ENCODE measurements at regions not wholly inside any gene's neighbourhood (a gene's known extent, or its start where the extent isn't known, plus 50 kb on each side); places are given as distances from the start of the nearest gene placed in this dataset.

DNA sequence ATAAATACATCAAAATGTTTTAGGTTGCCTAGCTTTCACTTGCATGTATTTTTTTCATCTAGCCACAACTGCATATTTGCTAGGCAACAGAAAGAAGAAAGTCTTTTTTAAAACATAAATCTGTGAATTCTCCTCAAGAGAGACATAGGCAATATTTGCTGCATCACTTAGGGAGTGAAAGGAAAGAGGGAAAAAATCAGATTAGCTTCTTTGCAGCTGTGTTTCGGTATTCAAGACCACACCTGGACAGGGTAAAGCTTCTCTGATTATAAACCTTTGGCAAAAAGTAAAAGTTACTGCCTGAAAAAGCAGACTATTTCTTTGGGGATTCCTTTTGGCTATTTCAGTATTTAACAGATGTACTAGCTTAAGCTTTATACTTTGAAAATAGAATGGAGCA, 280.9 kb upstream of the ZSWIM2 start:
- DNase-seq: no peak

GRCh38 chr2:187129306-187129705, 280.3 kb upstream of the ZSWIM2 start:
- DNase-seq: no peak

GRCh38 chr2:187126247-187127005, 277.5 kb upstream of the ZSWIM2 start:
- no peak for DNase-seq

GRCh38 chr2:187125318-187125717, 276.3 kb upstream of the ZSWIM2 start:
- DNase-seq: no peak

GRCh38 chr2:187124529-187124928, 275.6 kb upstream of the ZSWIM2 start:
- no peak for DNase-seq

- DNase-seq: no peak
Measured at GRCh38 chr2:187118331-187119099, 269.5 kb upstream of the ZSWIM2 start.

GRCh38 chr2:187117483-187117882, 268.5 kb upstream of the ZSWIM2 start:
- DNase-seq: no peak

- DNase-seq: no peak
Measured at GRCh38 chr2:187115627-187116026, 266.7 kb upstream of the ZSWIM2 start.

DNA sequence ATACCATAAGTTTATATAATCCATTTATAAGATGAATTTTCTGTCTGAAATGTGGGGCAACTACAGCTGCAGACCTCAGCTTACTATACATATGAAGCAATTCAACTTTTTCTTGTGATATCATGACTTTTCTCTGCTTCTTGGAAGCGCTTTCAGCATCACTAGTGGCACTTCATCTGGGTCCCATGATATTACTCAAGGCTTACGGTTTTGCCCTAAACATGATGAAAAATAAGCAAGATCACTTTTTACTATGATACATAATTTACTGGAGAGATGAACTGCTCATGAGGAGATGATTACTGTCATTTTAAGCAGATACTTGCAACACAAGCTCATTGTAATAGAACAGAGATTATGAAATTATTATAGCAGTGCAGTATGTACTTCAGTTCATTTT, 258.0 kb upstream of the ZSWIM2 start:
- no peak for DNase-seq

- DNase-seq: no peak
Measured at GRCh38 chr2:187105218-187105617, 256.2 kb upstream of the ZSWIM2 start.

- DNase-seq: no peak
Measured at GRCh38 chr2:187102381-187102780, 253.4 kb upstream of the ZSWIM2 start.

DNA sequence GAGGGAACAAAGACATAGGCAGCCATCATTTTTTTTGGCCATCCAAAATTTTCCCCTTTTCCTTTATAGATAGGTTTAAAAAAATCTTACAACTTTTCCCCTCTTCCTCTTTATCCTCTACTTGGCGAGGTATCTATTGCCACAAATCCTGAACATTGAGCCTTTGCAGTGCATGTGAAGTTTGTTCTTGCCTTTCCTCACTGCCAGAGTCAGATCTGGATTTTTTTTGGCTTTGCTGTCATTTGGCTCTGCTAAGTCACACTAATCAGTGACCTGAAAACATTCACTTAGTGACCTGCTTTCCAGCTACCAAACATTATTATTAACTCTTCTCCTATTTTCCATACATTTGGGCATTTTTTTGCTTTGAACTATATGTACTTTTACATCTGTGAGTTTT, 249.2 kb upstream of the ZSWIM2 start:
- no peak for DNase-seq

GRCh38 chr2:187093771-187094412, 244.9 kb upstream of the ZSWIM2 start:
- no peak for DNase-seq

- DNase-seq: no peak
Measured at GRCh38 chr2:187091664-187092063, 242.7 kb upstream of the ZSWIM2 start.

DNA sequence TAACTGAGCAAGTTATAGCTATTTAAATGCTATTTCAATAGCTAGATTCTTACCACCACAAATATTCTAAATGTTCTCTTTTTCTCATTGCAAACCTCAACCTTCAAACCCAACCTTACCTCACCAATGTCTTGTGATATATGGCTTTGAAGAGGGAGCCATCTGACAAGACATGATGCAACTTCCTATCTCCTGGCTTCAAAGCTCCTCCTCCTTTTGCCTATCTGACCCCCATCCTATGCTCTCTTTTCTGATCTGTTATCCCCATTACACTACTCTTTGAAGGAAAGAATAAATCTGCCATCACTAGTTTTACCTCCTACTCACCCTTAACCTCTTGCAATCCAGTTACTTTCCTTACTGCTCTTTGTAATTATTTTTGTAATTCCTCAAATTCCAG, 235.6 kb upstream of the ZSWIM2 start:
- DNase-seq: no peak

- DNase-seq: no peak
Measured at GRCh38 chr2:187081461-187081860, 232.5 kb upstream of the ZSWIM2 start.

DNA sequence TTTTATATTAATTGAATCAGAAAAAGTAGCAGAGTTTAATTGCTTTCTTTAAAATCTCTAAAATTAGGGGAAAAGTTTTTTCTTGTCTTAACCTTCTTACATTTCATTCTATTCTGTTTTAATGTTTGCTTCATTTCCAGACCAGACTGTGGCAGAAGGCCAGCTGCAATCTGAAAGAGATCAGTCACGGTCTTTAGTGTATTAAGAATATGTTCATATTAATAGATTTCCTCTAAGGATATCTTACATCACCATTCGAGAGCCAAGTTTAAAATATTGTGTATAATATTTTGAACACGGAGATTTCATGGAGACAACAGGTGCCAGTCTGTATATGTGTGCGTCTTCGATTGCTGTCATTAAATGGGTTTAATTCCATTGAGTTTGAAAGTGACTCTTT, 230.9 kb upstream of the ZSWIM2 start:
- DNase-seq: no peak

GRCh38 chr2:187078297-187078696, 229.3 kb upstream of the ZSWIM2 start:
- DNase-seq: no peak

GRCh38 chr2:187075671-187076070, 226.7 kb upstream of the ZSWIM2 start:
- DNase-seq: no peak

- DNase-seq: no peak
Measured at GRCh38 chr2:187075199-187075635, 226.2 kb upstream of the ZSWIM2 start.

GRCh38 chr2:187058198-187058597, 209.2 kb upstream of the ZSWIM2 start:
- DNase-seq: no peak

DNA sequence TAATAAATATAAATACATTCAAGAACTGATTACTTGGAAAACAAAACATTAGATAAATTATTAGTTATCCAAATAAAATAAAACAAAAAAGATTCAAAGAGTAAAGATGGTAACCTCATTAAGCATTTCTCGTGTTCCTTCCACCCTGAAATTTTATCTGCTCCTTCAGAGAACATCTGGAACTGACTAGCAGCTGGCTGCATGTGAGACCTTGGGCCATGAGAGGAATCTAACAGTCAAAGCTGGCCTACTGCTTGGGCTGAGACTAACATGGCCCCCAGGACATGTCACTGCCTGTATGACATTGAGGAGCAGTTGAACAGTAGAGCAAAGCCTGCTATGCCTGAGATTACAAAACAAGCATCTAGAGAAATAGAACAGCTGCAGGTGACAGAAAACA, 208.5 kb upstream of the ZSWIM2 start:
- DNase-seq: no peak

DNA sequence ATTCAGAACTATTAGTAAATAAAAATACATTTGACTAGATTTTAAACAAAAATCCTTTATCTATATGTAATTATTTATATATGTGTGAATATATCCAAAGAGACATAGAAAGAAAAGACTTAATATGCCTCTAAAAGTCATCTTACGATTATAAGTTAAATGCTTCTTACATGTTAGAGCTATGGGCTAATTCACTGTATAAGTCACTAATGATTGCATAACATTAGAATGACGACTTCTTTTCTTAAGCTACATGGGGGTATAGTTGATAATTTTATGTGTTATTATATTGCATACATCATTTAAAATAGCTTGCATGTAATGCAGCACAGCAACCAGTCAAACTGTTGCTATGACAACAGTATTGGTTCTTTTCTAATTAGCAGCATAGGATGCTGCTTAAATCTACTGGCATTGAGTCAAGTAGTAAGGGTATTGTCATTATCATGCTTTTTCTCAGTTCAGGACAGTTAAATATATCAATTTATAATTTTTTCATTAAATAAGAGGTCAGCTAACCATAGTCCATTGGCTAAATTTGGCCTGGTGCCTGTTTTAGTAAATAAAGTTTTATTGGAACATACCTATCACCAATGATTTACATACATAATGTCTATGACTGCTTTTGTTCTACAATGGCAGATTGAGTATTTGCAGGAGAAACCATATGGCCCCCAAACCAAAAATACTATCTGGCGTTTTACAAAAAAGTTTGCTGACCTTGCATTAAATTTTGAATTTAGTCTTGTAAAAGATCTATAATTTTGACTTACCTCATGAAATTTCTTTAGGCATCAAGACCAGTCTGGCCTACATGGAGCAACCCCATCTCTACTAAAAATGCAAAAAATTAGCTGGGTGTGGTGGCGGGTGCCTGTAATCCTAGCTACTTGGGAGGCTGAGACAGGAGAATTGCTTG, 207.7 kb upstream of the ZSWIM2 start:
- DNase-seq: no peak

All from right forelimb (tissue), 1 donor.